ENCODE measurements at regions not wholly inside any gene's neighbourhood (a gene's known extent, or its start where the extent isn't known, plus 50 kb on each side); places are given as distances from the start of the nearest gene placed in this dataset.

DNA sequence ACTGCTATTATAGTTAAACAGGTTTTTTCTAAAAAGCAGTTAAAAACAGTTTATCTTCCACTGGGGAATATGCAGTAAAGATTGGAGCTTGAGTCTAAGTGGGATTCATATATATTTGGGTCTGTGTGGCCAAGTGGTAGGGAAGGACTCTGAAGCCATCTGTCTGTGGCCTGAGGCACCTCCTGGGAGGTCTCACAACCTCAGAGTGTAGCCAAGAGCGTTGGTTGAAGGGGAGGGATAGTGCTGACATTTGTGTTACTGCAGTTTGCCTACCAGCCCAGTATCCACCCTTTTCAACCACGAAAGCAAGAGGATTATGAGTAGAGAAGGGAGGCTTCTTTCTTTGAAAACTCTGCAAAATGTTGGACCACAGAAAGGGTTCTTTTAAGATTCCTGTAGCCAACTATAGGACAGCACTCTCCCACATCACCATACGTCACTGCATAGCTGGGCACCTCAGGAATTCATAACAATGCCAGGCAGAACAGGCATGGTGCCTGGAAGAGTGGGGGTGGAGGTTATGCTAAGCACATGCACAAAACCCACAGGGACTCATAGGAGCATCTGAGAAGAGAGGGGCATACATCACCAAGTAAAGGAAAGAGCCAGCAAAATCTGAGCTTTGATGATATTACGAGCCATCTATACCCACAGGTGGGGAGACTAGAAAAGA is 90.5 kb upstream of the HEY2 start:
- TF ChIP-seq, protein P1, sequence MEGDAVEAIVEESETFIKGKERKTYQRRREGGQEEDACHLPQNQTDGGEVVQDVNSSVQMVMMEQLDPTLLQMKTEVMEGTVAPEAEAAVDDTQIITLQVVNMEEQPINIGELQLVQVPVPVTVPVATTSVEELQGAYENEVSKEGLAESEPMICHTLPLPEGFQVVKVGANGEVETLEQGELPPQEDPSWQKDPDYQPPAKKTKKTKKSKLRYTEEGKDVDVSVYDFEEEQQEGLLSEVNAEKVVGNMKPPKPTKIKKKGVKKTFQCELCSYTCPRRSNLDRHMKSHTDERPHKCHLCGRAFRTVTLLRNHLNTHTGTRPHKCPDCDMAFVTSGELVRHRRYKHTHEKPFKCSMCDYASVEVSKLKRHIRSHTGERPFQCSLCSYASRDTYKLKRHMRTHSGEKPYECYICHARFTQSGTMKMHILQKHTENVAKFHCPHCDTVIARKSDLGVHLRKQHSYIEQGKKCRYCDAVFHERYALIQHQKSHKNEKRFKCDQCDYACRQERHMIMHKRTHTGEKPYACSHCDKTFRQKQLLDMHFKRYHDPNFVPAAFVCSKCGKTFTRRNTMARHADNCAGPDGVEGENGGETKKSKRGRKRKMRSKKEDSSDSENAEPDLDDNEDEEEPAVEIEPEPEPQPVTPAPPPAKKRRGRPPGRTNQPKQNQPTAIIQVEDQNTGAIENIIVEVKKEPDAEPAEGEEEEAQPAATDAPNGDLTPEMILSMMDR (IDR thresholded peaks at IDR 0.05), result no peak
- TF ChIP-seq POLR2A (IDR thresholded peaks at IDR 0.05), result no peak
